ENCODE measurements at regions not wholly inside any gene's neighbourhood (a gene's known extent, or its start where the extent isn't known, plus 50 kb on each side); places are given as distances from the start of the nearest gene placed in this dataset.

GRCh38 chr10:131743190-131744151, 157.3 kb upstream of the PPP2R2D start:
- H3K36me3 ChIP-seq = no peaks in the 10 kb centered on the region
- H3K9me3 ChIP-seq = no peaks in the 10 kb centered on the region
- no peaks in the 10 kb centered on the region for H3K4me1 ChIP-seq
- peaks cover 36% of the 10 kb centered on the region for H3K27me3 ChIP-seq
- 17% methylated on average over 22 of the region's 24 CpGs for WGBS
- H3K4me3 ChIP-seq = no peak overlapping the region
- DNase-seq (ENCODE audit: low spot score in 2 of 2) = peak; percentile 47 to 68
- TF ChIP-seq POLR2AphosphoS5 (IDR thresholded peaks at IDR 0.05) (no peak), EP300 (IDR thresholded peaks at IDR 0.05) (no peak), POLR2A (IDR thresholded peaks at IDR 0.05) (no peak), CTCF (IDR thresholded peaks at IDR 0.05) (no peak)
- no peak overlapping the region for H3K27ac ChIP-seq

- no peaks in the 10 kb centered on the region for H3K4me1 ChIP-seq
- H3K4me3 ChIP-seq = no peak overlapping the region
- H3K36me3 ChIP-seq = no peaks in the 10 kb centered on the region
- WGBS = 75% methylated on average over 7 of the region's 10 CpGs
- peaks cover 44% of the 10 kb centered on the region for H3K27me3 ChIP-seq
- peak in 1 of 2 donors; percentile 70 for DNase-seq (ENCODE audit: low spot score in 2 of 2)
- no peak overlapping the region for H3K27ac ChIP-seq
- no peaks in the 10 kb centered on the region for H3K9me3 ChIP-seq
- TF ChIP-seq POLR2AphosphoS5 (IDR thresholded peaks at IDR 0.05) (no peak), POLR2A (IDR thresholded peaks at IDR 0.05) (no peak), EP300 (IDR thresholded peaks at IDR 0.05) (no peak), CTCF (IDR thresholded peaks at IDR 0.05) (no peak)
These were observed 156.5 kb upstream of the PPP2R2D start for GRCh38 chr10:131744346-131744745.

GRCh38 chr10:131745591-131745990, 155.2 kb upstream of the PPP2R2D start:
- TF ChIP-seq CTCF (IDR thresholded peaks at IDR 0.05) (no peak), POLR2A (IDR thresholded peaks at IDR 0.05) (no peak), EP300 (IDR thresholded peaks at IDR 0.05) (no peak), POLR2AphosphoS5 (IDR thresholded peaks at IDR 0.05) (no peak)
- Histone ChIP-seq H3K4me3 (no peak overlapping the region), H3K27ac (no peak overlapping the region), H3K4me1 (no peaks in the 10 kb centered on the region), H3K36me3 (no peaks in the 10 kb centered on the region), H3K27me3 (peaks cover 57% of the 10 kb centered on the region), H3K9me3 (no peaks in the 10 kb centered on the region)
- WGBS = 89% methylated on average over 12 of the region's 12 CpGs
- DNase-seq (ENCODE audit: low spot score in 2 of 2) = no peak

- Histone ChIP-seq H3K27ac (no peak overlapping the region), H3K4me1 (no peaks in the 10 kb centered on the region), H3K27me3 (peaks cover 63% of the 10 kb centered on the region), H3K36me3 (no peaks in the 10 kb centered on the region), H3K4me3 (no peak overlapping the region), H3K9me3 (no peaks in the 10 kb centered on the region)
- no peak for DNase-seq (ENCODE audit: low spot score in 2 of 2)
- no peak for TF ChIP-seq CTCF (IDR thresholded peaks at IDR 0.05)
- TF ChIP-seq POLR2A (IDR thresholded peaks at IDR 0.05) = no peak
- no peak for TF ChIP-seq POLR2AphosphoS5 (IDR thresholded peaks at IDR 0.05)
- TF ChIP-seq EP300 (IDR thresholded peaks at IDR 0.05) = no peak
- 89% methylated on average over 10 of the region's 20 CpGs for WGBS
These were observed 154.5 kb upstream of the PPP2R2D start for GRCh38 chr10:131746241-131746711.

- no peak overlapping the region for H3K4me3 ChIP-seq
- no peak for DNase-seq (ENCODE audit: low spot score in 2 of 2)
- H3K36me3 ChIP-seq = no peaks in the 10 kb centered on the region
- H3K27me3 ChIP-seq = peaks cover 67% of the 10 kb centered on the region
- no peaks in the 10 kb centered on the region for H3K9me3 ChIP-seq
- no peaks in the 10 kb centered on the region for H3K4me1 ChIP-seq
- H3K27ac ChIP-seq = no peak overlapping the region
- no peak for TF ChIP-seq CTCF (IDR thresholded peaks at IDR 0.05)
- TF ChIP-seq EP300 (IDR thresholded peaks at IDR 0.05) = no peak
- no peak for TF ChIP-seq POLR2AphosphoS5 (IDR thresholded peaks at IDR 0.05)
- no peak for TF ChIP-seq POLR2A (IDR thresholded peaks at IDR 0.05)
- WGBS = 91% methylated on average over 1 of the region's 1 CpG
These were observed 154.0 kb upstream of the PPP2R2D start for GRCh38 chr10:131746785-131747184.

All from suprapubic skin (tissue), 4 donors.